H1 (cell line): ENCODE measurements at regions not wholly inside any gene's neighbourhood (a gene's known extent, or its start where the extent isn't known, plus 50 kb on each side); places are given as distances from the start of the nearest gene placed in this dataset.

ENCODE experiments used
- CTCF ChIA-PET: fragments of 300-600 bp; sonication (Branson Sonifier 250); formaldehyde crosslinking; loops from one replicate; lab custom pipeline; 2021; ENCODE audit not compliant: partially characterized antibody; lab: Charles Lee
- POLR2A ChIA-PET: fragments of 300-600 bp; sonication (Branson Sonifier 250); formaldehyde crosslinking; loops from one replicate; lab custom pipeline; 2021; ENCODE audit warnings: inconsistent platforms; ENCODE audit not compliant: partially characterized antibody; lab: Charles Lee
- DNase-seq, 2 experiments: peaks; one replicate each; pipeline versions ENCODE4 v3.0.0 to v3.0.0-alpha.2; 2010 to 2022; ENCODE audit warnings: low spot score in 2 of 2, low read depth in 1 of 2, mixed read lengths in 1 of 2
- FAIRE-seq: peaks from 2 replicates; lab custom pipeline; 2011; peaks lifted over from hg19 to GRCh38; lab: Jason Lieb, UNC
- H2AFZ ChIP-seq: 2 replicates; pipeline ENCODE4 v1.8.1; 2012; ENCODE audit warnings: low read length, inconsistent platforms
- H2AK5ac ChIP-seq: 2 replicates; pipeline ENCODE4 v1.6.1; 2013; ENCODE audit warnings: low read depth, low read length
- H2BK120ac ChIP-seq: replicated peaks from 2 replicates; pipeline ENCODE3; 2013; ENCODE audit warnings: low read depth, low read length, inconsistent platforms
- H2BK12ac ChIP-seq: 2 replicates; pipeline ENCODE4 v1.6.1; 2013; ENCODE audit warnings: low read depth, low read length
- H2BK15ac ChIP-seq: 2 replicates; pipeline ENCODE4 v1.6.1; 2013; ENCODE audit warnings: low read length
- H2BK20ac ChIP-seq: 2 replicates; pipeline ENCODE4 v1.6.1; 2013; ENCODE audit warnings: low read length
- H2BK5ac ChIP-seq: 2 replicates; pipeline ENCODE4 v1.6.1; 2013; ENCODE audit warnings: low read depth, low read length
- H3K14ac ChIP-seq: 2 replicates; pipeline ENCODE4 v1.6.1; 2013; ENCODE audit warnings: inconsistent platforms; ENCODE audit not compliant: insufficient read length
- H3K18ac ChIP-seq: 2 replicates; pipeline ENCODE4 v1.6.1; 2013; ENCODE audit warnings: low read length; ENCODE audit errors: extremely low read depth
- H3K23ac ChIP-seq: 2 replicates; pipeline ENCODE4 v1.6.1; 2013; ENCODE audit warnings: inconsistent platforms; ENCODE audit not compliant: insufficient read length
- H3K23me2 ChIP-seq: 2 replicates; pipeline ENCODE4 v1.6.1; 2013; ENCODE audit warnings: low read depth, low read length
- H3K27ac ChIP-seq: 2 replicates; pipeline ENCODE4 v1.6.1; 2011; ENCODE audit warnings: low read depth, low read length, inconsistent platforms
- H3K27me3 ChIP-seq, 4 experiments: replicated peaks in 1 of 4; 1 replicate in 1 of 4; 2 replicates in 3 of 4; pipeline versions ENCODE4 v1.6.1 to v1.8.1; 2011 to 2013; ENCODE audit warnings: low read length in 3 of 4, mild to moderate bottlenecking in 3 of 4, inconsistent platforms in 2 of 4, mixed read lengths in 2 of 4, moderate library complexity in 1 of 4; ENCODE audit not compliant: control insufficient read depth in 3 of 4, insufficient read depth in 3 of 4; ENCODE audit errors: extremely low read depth in 1 of 4
- H3K36me3 ChIP-seq, 4 experiments: 2 replicates each; pipeline versions ENCODE4 v1.6.1 to v1.8.1; 2011 to 2013; ENCODE audit warnings: mild to moderate bottlenecking in 4 of 4, low read length in 3 of 4, moderate library complexity in 2 of 4, control low read depth in 1 of 4, inconsistent platforms in 1 of 4; ENCODE audit not compliant: insufficient read depth in 4 of 4, control insufficient read depth in 2 of 4
- H3K4ac ChIP-seq: replicated peaks from 2 replicates; pipeline ENCODE3; 2013; ENCODE audit warnings: low read length, low read depth, mixed read lengths, inconsistent platforms; ENCODE audit not compliant: insufficient read length
- H3K4me1 ChIP-seq, 4 experiments: replicated peaks in 1 of 4; 1 replicate in 1 of 4; 2 replicates in 3 of 4; pipeline versions ENCODE4 v1.6.1 to v1.8.1; 2011 to 2013; ENCODE audit warnings: low read length in 3 of 4, inconsistent platforms in 2 of 4, mixed read lengths in 1 of 4; ENCODE audit not compliant: insufficient read depth in 4 of 4, control insufficient read depth in 3 of 4
- H3K4me2 ChIP-seq, 2 experiments: 2 replicates each; pipeline versions ENCODE4 v1.6.1 to v1.8.1; 2011 to 2013; ENCODE audit warnings: low read depth in 2 of 2, low read length in 2 of 2, control low read depth in 1 of 2, inconsistent platforms in 1 of 2, mild to moderate bottlenecking in 1 of 2; ENCODE audit not compliant: insufficient read depth in 1 of 2
- H3K4me3 ChIP-seq, 4 experiments: fragments of 200-600, 300-600 bp in 1 of 4; sonication (generic), shearing (Covaris generic), sonication (Bioruptor Twin) in 1 of 4; 2 replicates each; pipeline versions ENCODE4 v1.5.1 to v1.8.1; 2011 to 2016; ENCODE audit warnings: low read length in 4 of 4, low read depth in 3 of 4, control low read depth in 2 of 4, inconsistent platforms in 2 of 4, mild to moderate bottlenecking in 2 of 4, mixed read lengths in 1 of 4, moderate library complexity in 1 of 4; ENCODE audit not compliant: insufficient read depth in 2 of 4; ENCODE audit errors: extremely low read depth in 1 of 4
- H3K56ac ChIP-seq: replicated peaks from 2 replicates; pipeline ENCODE3; 2013; ENCODE audit warnings: low read depth, mild to moderate bottlenecking, mixed read lengths, low read length, inconsistent platforms; ENCODE audit not compliant: insufficient read length
- H3K79me1 ChIP-seq: 2 replicates; pipeline ENCODE4 v1.6.1; 2013; ENCODE audit warnings: low read depth, low read length, control low read depth
- H3K79me2 ChIP-seq, 2 experiments: 2 replicates each; pipeline versions ENCODE4 v1.6.1 to v1.8.1; 2012 to 2013; ENCODE audit warnings: low read length in 2 of 2, mild to moderate bottlenecking in 2 of 2, inconsistent platforms in 1 of 2; ENCODE audit not compliant: insufficient read depth in 2 of 2, control insufficient read depth in 1 of 2
- H3K9ac ChIP-seq, 4 experiments: replicated peaks in 1 of 4; 1 replicate in 1 of 4; 2 replicates in 3 of 4; pipeline versions ENCODE4 v1.6.1 to v1.8.1; 2011 to 2013; ENCODE audit warnings: low read depth in 3 of 4, low read length in 3 of 4, control low read depth in 2 of 4, mild to moderate bottlenecking in 2 of 4, moderate library complexity in 2 of 4, inconsistent platforms in 1 of 4; ENCODE audit errors: extremely low read depth in 1 of 4
- H3K9me3 ChIP-seq, 2 experiments: 2 replicates each; pipeline versions ENCODE4 v1.6.1 to v1.8.1; 2012 to 2013; ENCODE audit warnings: mild to moderate bottlenecking in 2 of 2, moderate library complexity in 2 of 2, control low read depth in 1 of 2, inconsistent platforms in 1 of 2, low read depth in 1 of 2, low read length in 1 of 2, mixed read lengths in 1 of 2; ENCODE audit not compliant: insufficient read depth in 2 of 2
- H4K20me1 ChIP-seq, 2 experiments: replicated peaks in 1 of 2; 2 replicates each; pipeline versions ENCODE3 to v1.8.1; 2011 to 2013; ENCODE audit warnings: inconsistent platforms in 2 of 2, low read length in 2 of 2, mild to moderate bottlenecking in 1 of 2; ENCODE audit not compliant: insufficient read depth in 2 of 2, control insufficient read depth in 1 of 2
- H4K5ac ChIP-seq: 2 replicates; pipeline ENCODE4 v1.6.1; 2013; ENCODE audit warnings: low read length, low read depth, mixed read lengths, inconsistent platforms; ENCODE audit not compliant: insufficient read length
- H4K8ac ChIP-seq: 2 replicates; pipeline ENCODE4 v1.8.0; 2013; ENCODE audit warnings: mild to moderate bottlenecking, moderate library complexity, low read length, inconsistent platforms; ENCODE audit not compliant: insufficient read depth; ENCODE audit errors: extremely low read depth
- H4K91ac ChIP-seq: replicated peaks from 2 replicates; pipeline ENCODE3; 2013; ENCODE audit warnings: low read length, mixed read lengths, inconsistent platforms; ENCODE audit not compliant: insufficient read length
- BRCA1 ChIP-seq: IDR thresholded peaks from 2 replicates; pipeline ENCODE4 v1.6.1; 2012; ENCODE audit warnings: low read depth, low read length, improper control_type of control experiment
- CTBP2 ChIP-seq: IDR thresholded peaks from 2 replicates; pipeline ENCODE4 v1.7.0; 2011; ENCODE audit warnings: borderline replicate concordance, mild to moderate bottlenecking, moderate library complexity, mixed read lengths, low read length; ENCODE audit not compliant: insufficient read depth, insufficient read length
- FOSL1 ChIP-seq: IDR thresholded peaks from 2 replicates; pipeline ENCODE4 v1.6.1; 2011; ENCODE audit warnings: mild to moderate bottlenecking, low read depth, low read length, moderate library complexity; ENCODE audit not compliant: insufficient read depth
- GTF2F1 ChIP-seq: IDR thresholded peaks from 2 replicates; pipeline ENCODE4 v1.6.1; 2012; ENCODE audit warnings: low read depth, low read length, improper control_type of control experiment, borderline replicate concordance
- HDAC2 ChIP-seq, 2 experiments: fragments of 300-600 bp in 1 of 2; sonication (generic) in 1 of 2; IDR thresholded peaks; 2 replicates each; pipeline ENCODE4 v1.6.1; 2011 to 2012; ENCODE audit warnings: low read depth in 2 of 2, low read length in 2 of 2, mild to moderate bottlenecking in 2 of 2, moderate library complexity in 2 of 2, borderline replicate concordance in 1 of 2, inconsistent platforms in 1 of 2
- JUN ChIP-seq: IDR thresholded peaks from 2 replicates; pipeline ENCODE4 v1.6.1; 2011; ENCODE audit warnings: low read depth, mild to moderate bottlenecking, improper control_type of control experiment, low read length
- KDM4A ChIP-seq: IDR thresholded peaks from one replicate; pipeline ENCODE4 v1.7.1; 2012; ENCODE audit warnings: low read depth, mild to moderate bottlenecking, moderate library complexity, low read length, inconsistent platforms; ENCODE audit not compliant: severe bottlenecking
- POLR2AphosphoS5 ChIP-seq: IDR thresholded peaks from 2 replicates; pipeline ENCODE4 v1.6.1; 2011; ENCODE audit warnings: low read depth, low read length
- RAD21 ChIP-seq, 2 experiments: IDR thresholded peaks in 1 of 2; conservative IDR thresholded peaks in 1 of 2; 2 replicates each; pipeline ENCODE4 v1.6.1; 2011; ENCODE audit warnings: low read depth in 2 of 2, low read length in 2 of 2, improper control_type of control experiment in 1 of 2, inconsistent platforms in 1 of 2, mild to moderate bottlenecking in 1 of 2, moderate library complexity in 1 of 2
- SRF ChIP-seq: IDR thresholded peaks from 2 replicates; pipeline ENCODE4 v1.6.1; 2011; ENCODE audit warnings: mild to moderate bottlenecking, low read depth, low read length, moderate library complexity
- TCF12 ChIP-seq: IDR thresholded peaks from 2 replicates; pipeline ENCODE4 v1.6.1; 2011; ENCODE audit warnings: low read depth, mild to moderate bottlenecking, low read length
- TEAD4 ChIP-seq: IDR thresholded peaks from 2 replicates; pipeline ENCODE4 v1.6.1; 2012; ENCODE audit warnings: low read depth, low read length, inconsistent platforms, mixed read lengths
- WGBS, 2 experiments: shearing (Covaris generic) in 1 of 2; methylation state at CpG; one replicate each; pipeline versions ENCODE4 v1.1.6 to v1.1.7; 2013 to 2015; ENCODE audit warnings: low lambda C conversion rate in 2 of 2, mixed read lengths in 2 of 2, inconsistent platforms in 1 of 2, low coverage in 1 of 2, missing lambda C conversion rate in 1 of 2; ENCODE audit not compliant: insufficient replicate concordance in 2 of 2, insufficient coverage in 1 of 2, insufficient read length in 1 of 2; ENCODE audit errors: extremely low coverage in 1 of 2, missing lambda C conversion rate in 1 of 2; 5-methylcytosine and 5-hydroxymethylcytosine counted together
- TF ChIP-seq, protein P1 (sequence below): IDR thresholded peaks from 2 replicates; pipeline ENCODE4 v1.6.1; 2012; ENCODE audit warnings: low read length, inconsistent platforms

DNA sequence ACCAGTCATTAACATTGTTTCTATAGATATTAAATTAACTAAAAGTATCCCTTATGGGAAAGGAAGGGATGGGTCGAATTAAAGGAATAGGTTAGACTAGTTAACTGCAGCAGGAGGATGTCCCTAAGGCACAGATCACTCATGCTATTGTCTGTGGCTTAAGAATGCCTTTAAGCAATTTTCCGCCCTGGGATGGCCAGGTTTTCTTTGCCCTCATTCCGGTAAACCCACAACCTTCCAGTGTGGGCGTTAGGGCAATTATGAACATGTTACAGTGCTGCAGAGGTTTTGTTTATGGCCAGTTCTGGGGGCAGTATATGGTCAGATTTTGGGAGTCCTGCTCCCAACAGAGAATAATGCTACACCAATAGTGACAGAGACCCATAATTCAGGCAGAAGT is 139.3 kb upstream of the CDK13 start:
- Histone ChIP-seq H3K23me2 (no peaks in the 10 kb centered on the region; the same call in 1 of the 2 replicates), H3K18ac (no peak overlapping the region), H3K36me3 (no peaks in the 10 kb centered on the region), H3K23ac (no peak overlapping the region), H3K56ac (no peak overlapping the region), H4K20me1 (no peaks in the 10 kb centered on the region), H2AFZ (no peak overlapping the region), H4K8ac (no peak overlapping the region), H3K9ac (no peak overlapping the region), H3K4ac (no peak overlapping the region), H3K79me1 (no peaks in the 10 kb centered on the region), H2BK120ac (no peak overlapping the region), H3K79me2 (no peaks in the 10 kb centered on the region), H2BK20ac (no peak overlapping the region), H3K4me2 (no peak overlapping the region), H4K5ac (no peak overlapping the region), H2BK5ac (no peak overlapping the region), H3K9me3 (no peaks in the 10 kb centered on the region), H2BK12ac (no peak overlapping the region), H2AK5ac (no peak overlapping the region), H4K91ac (no peak overlapping the region), H3K27me3 (peaks cover 0 to 1% (median 0%) of the 10 kb centered on the region in 4 experiments; a peak in 1 of 7 replicates), H3K4me1 (no peaks in the 10 kb centered on the region), H3K27ac (no peak overlapping the region), H2BK15ac (no peak overlapping the region), H3K4me3 (no peak overlapping the region), H3K14ac (no peak overlapping the region)
- no peak for FAIRE-seq
- 82 to 100% methylated on average over 1 to 4 of the region's 4 CpGs for WGBS, 2 experiments
- no peak for DNase-seq
- CTCF ChIA-PET, result interaction anchor here (0.5 to 2.1 kb wide), 6 partner anchors 18 to 230 kb away, joined by 3 to 6 read pairs (median 3); no protein-coding TSS in a partner anchor
- POLR2A ChIA-PET, result no interaction called here
- TF ChIP-seq BRCA1 (no peak), TEAD4 (no peak), FOSL1 (no peak), CTBP2 (no peak), POLR2AphosphoS5 (no peak), TCF12 (no peak), GTF2F1 (no peak), HDAC2 (IDR thresholded peaks at IDR 0.05; ENCODE audit: borderline replicate concordance in 1 of 2, low read depth in 2 of 2, low read length in 2 of 2) (no peak), KDM4A (no peak), RAD21 (IDR thresholded peaks at IDR 0.05 in 1 of 2, conservative IDR thresholded peaks at IDR 0.05 in 1 of 2; ENCODE audit: low read depth in 2 of 2, low read length in 2 of 2) (no peak), SRF (no peak), JUN (no peak)
- TF ChIP-seq, protein P1, sequence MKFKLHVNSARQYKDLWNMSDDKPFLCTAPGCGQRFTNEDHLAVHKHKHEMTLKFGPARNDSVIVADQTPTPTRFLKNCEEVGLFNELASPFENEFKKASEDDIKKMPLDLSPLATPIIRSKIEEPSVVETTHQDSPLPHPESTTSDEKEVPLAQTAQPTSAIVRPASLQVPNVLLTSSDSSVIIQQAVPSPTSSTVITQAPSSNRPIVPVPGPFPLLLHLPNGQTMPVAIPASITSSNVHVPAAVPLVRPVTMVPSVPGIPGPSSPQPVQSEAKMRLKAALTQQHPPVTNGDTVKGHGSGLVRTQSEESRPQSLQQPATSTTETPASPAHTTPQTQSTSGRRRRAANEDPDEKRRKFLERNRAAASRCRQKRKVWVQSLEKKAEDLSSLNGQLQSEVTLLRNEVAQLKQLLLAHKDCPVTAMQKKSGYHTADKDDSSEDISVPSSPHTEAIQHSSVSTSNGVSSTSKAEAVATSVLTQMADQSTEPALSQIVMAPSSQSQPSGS, result no peak
